Stimulated activated CD8-positive, alpha-beta memory T cell treated with anti-CD3 and anti-CD28 coated beads, Interleukin-15, amount 100 ng/mL, for 48 hours (primary cell): ENCODE measurements at regions not wholly inside any gene's neighbourhood (a gene's known extent, or its start where the extent isn't known, plus 50 kb on each side); places are given as distances from the start of the nearest gene placed in this dataset.
"Not testable (repeated sequence)": the region's sequence is repeated elsewhere in the genome, so short reads cannot be mapped to it uniquely, and the experiment has no call there.

ENCODE experiments used
- DNase-seq, 2 donors: peaks; one replicate each; pipeline ENCODE4 v3.0.0-alpha.2; 2020; ENCODE audit warnings: low read depth in 2 of 2

DNA sequence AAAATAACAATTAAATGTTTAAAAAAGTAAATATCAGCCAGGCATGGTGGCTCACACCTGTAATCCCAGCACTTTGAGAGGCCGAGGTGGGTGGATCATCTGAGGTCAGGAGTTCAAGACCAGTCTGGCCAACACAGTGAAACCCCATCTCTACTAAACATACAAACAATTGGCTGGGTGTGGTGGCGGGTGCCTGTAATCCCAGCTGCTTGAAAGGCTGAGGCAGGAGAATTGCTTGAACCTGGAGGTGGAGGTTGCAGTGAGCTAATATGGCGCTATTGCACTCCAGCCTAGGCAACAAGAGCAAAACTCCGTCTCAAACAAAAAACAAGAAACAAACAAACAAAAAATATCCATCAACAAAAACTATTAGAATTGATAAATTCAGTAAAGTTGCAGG lies 77.5 kb downstream of the SNX5 start:
- DNase-seq, result not testable (repeated sequence)

GRCh38 chr20:17890330-17890729 lies 78.3 kb downstream of the SNX5 start:
- no peak for DNase-seq

DNA sequence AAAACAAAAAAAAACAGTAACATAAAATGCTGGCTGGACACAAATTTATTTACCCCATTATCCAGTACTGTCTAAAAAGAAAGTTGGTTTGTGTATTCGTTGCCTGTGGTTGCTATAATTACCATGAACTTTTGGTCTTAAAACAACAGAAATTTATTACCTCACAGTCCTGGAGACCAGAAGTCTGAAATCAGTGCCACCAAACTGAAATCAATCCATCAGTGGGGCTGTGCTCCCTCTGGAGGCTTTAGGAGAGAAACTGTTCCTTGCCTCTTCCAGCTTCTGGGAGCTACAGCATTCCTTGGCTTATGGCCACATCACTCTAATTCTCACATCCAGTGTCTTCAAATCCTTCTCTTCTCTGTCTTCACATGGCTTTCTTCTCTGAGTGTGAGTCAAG lies 79.4 kb downstream of the SNX5 start:
- no peak for DNase-seq

GRCh38 chr20:17888044-17888443 lies 80.5 kb downstream of the SNX5 start:
- DNase-seq, result no peak

DNA sequence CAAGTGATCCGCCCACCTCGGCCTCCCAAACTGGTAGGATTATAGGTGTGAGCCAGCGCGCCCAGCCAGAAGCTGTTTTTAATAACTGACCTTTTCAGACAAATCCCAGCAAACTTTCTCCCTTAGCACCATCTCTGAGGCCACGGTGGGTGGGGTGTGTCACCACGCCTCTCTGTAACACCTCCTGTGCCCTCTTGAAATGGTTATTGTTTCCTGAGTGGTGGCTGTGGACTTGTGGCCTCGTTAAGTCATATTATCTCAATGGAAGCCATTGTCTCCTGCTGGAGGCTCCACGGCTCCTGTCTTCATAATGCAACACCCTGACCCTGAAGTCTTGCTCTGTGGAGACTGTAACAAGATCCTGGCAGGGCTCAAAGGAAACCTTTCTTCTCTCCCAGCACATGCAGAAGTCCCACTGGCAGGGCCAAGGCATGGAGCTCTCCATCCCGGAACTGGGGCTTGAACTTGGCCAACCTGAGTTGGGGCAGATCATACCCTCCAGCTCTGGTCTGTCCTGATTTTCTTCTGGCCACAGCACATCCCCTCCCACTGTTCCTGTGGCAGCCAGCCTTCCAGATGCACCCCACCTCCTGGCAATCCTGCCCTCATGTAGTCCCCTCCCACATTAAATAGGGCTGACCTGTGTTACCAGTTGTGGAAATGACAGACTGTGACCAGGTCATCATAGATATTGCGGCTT lies 81.1 kb downstream of the SNX5 start:
- DNase-seq, result no peak

- DNase-seq, result no peak
Measured at GRCh38 chr20:17885544-17885943, 83.0 kb downstream of the SNX5 start.

DNA sequence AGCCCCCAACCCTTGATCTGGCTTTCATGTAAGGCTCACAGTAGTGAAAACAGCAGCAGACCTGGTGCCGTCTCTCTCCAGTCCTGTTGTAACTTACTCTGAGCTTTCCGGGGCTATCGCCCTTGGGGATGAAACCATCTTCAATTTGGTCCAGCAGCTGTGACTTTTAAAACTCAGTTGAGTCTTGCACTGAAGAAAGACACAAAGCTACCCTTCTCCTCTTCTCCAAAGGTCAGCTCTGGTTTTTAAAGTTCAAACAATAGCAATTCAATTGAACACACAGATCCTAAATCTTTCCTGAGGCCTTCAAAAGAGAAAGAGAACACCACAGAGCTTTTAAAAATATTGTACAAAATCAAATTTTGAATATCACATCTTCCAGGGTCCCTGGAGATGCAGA lies 83.5 kb downstream of the SNX5 start:
- DNase-seq, result no peak

DNA sequence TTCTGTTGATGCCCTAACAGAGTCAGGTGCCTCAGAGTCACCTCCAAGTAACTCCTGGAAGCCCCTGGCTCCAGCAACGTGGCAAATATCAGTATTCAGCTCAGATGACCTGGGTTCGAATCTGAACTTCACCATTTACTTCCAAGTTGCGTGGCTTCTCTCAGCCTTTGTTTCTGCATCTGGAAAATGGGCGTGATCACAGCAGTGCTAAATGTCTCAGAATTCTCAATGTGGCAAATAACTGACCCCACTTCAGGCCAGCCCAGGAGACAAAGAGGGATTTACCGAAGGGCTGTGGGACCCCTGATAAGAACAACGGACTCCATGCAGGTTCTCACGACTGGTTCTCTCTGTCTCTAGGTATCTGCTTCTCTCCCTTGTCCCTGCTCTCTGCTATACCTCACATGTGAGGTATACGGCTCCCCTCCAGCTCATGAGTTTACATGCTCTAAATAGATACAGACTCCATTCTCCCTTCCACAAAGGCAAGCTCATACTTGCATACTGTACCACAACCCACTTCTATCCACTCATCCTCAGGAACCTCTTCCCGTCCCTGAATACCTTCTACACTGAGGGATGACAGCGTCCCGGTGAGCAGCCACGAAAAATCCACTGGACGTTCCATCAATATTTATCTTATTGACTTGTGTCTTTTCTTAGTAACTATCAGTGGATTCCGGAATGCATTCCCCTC lies 84.1 kb downstream of the SNX5 start:
- no peak for DNase-seq

- DNase-seq, result no peak
Measured at GRCh38 chr20:17883592-17884306, 84.8 kb downstream of the SNX5 start.

GRCh38 chr20:17882834-17883591 lies 85.6 kb downstream of the SNX5 start:
- DNase-seq, result no peak

DNA sequence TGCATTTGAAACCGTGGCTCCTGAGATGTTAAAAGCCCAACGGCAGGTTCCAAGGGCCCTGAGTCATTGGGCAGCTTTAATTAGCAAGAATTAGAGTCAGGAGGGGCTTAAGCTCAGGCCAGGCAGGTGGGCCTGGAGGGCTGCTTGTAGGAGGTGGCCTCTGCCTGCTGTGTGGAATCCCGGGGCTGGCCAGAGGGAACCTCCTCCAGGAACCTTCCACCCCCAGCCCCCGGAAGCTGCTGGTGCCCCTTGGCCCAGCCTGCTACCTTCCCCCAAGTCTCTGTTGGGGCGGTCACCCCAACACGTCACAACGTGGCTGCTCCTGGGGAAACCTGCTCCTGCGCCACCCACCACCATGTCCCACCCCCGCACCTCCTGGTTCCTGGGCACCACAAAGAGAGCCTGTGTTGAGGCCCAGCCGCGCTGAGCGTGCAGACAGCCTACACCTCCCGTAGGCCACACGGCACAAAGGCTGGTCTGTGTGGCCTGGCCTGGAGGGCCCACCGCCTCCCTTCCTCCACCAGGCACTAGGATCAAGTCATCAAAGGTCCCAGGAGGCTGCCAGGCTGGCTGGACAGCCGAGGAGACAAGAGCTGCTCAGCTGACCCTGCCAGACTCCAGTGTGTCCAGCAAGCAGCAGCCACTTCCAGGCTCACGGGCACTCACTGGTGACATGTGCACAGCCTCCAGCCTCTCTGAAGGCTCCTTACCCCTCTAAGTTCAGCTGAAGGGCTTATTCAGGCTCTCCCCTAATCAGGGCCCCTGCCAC lies 86.3 kb downstream of the SNX5 start:
- DNase-seq, result no peak

DNA sequence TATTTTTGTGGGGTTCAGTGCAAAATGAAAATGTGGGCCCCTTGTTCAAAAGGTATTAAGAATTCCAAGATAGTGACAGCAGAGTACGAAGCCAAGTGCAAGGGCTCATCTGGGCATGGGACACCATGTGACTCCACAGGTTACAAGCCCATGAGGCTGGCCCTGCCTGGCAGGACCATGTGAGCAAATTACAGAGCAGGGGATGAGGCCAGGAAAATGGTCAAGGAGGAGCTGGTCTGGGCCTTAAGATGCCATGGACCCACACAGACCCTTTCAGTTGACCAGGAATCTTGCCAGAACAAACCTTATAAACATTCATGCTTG lies 86.9 kb downstream of the SNX5 start:
- no peak for DNase-seq

DNA sequence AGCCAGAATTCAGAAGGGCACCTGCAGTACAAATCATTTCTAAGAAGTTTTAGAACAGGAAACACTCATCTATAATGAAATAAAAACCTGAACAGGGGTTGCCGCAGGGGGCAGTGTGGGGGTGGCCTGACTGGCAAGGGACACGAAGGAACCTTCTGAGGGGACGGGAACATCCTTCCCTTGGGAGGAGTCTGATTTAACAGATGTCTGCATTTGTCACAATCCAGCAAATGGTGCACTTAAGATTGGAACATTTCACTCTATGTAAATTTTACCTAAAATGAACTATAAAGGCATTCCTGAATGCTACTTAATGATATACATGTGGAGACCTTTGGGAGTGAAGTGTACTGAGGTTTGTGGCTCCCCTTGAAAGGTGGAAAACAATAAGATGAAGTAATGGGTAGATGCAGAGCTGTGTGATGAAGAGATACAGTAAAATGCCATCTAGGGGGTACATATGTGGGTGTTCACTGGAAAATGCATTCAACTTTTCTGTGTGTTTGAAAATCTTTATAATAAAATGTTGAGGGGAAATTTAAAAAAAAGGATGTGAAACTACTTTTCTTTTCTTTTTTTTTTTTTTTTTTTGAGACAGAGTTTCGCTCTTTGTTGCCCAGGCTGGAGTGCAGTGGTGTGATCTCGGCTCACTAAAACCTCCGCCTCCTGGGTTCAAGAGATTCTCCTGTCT lies 89.5 kb downstream of the SNX5 start:
- peak in 1 of 2 donors; percentile 24 for DNase-seq

DNA sequence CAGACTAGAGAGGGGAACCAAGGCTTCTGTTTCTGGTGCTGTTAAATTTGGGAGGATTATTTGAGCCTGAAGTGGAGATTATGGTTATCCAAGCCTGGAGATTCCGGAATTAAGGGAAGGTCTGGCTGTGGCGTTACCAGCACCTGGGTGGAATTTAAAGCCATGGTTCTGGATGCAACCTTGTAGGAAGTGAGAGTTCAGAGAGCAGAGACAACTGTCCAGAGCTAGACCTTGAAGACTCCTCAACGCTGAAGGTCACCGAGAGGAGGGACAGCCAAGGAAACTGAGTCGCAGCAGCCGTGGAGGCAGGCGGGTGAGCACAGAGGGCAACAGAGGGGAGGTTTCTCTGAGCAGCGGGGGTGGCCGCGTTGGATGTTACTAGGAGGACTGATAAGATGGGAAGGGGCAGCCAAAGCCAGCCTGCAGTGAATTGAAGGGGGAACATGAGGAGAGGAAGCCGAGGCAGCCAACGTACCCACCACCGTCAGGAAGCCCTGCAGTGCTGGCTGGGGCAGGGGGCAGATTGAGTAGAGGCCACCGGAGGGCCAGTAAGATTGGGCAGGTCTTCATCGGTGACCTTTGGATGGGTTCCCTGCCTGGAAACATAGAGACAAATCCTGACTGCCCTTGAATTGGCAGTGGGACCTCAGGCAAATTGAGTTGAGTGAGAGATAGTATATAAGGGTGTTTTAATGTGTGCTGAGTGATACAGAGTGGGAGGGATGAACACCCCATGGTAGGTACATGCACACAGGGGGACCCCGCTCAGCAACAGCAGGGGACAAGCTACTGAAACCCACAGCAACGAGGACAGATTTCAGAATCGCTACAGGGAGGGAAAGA lies 90.3 kb downstream of the SNX5 start:
- no peak for DNase-seq

GRCh38 chr20:17875981-17876385 lies 92.6 kb downstream of the SNX5 start:
- DNase-seq, result no peak

DNA sequence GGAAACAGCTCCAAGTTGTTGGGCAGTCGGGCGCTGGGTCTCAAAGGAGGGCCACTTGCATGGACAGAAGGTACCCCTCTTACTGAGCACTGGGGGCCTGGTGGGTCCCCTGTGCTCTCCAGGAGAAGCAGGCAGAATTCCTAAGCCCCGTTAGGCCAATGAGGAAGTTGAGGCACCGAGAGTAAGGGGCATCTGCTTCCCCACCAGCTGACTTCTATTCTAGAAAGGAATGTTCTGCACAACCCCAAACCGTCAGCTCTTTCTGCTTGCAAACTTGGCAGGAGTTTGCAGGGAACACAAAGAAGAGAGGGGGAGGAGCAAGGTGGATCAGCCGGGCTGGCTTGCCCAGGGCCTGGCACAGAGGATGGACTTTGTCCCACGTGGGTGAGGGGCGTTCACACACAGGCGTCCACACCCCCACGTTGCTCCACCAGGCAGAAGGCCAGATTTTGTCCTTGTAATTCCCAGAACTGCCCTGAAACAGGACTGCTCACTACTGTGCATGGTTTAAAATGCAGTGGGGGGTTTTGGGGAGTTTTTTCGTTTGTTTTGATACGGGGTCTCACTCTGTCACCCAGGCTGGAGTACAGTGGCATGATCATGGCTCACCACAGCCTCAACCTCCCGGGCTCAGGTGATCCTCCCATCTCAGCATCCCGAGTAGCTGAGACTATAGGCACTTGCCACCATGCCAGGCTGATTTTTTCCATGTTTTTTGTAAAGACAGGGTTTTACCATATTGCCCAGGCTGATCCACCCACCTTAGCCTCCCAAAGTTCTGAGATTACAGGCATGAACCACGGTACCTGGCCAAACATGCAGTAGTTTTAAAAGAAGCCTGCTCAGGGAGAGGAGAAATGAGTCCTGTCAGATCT lies 93.3 kb downstream of the SNX5 start:
- no peak for DNase-seq

- no peak for DNase-seq
Measured at GRCh38 chr20:17874271-17875105, 94.1 kb downstream of the SNX5 start.
